ENCODE measurements at regions not wholly inside any gene's neighbourhood (a gene's known extent, or its start where the extent isn't known, plus 50 kb on each side); places are given as distances from the start of the nearest gene placed in this dataset.

- Mint-ChIP-seq H3K4me1 (peaks cover 6% of the 10 kb centered on the region), H3K4me3 (no peak overlapping the region), H3K27me3 (ENCODE audit: low read depth) (no peaks in the 10 kb centered on the region), H3K36me3 (ENCODE audit: low read depth) (no peaks in the 10 kb centered on the region), H3K9me3 (peaks cover 2% of the 10 kb centered on the region), H3K27ac (no peak overlapping the region)
- no peak for TF ChIP-seq CTCF (IDR thresholded peaks at IDR 0.05; ENCODE audit: unreplicated experiment in 3 of 3)
These were observed 53.5 kb upstream of the CHODL start for GRCh38 chr21:18191139-18191538.

- H3K4me1 Mint-ChIP-seq, result no peaks in the 10 kb centered on the region
- H3K4me3 Mint-ChIP-seq, result no peak overlapping the region
- H3K36me3 Mint-ChIP-seq (ENCODE audit: low read depth), result no peaks in the 10 kb centered on the region
- TF ChIP-seq CTCF (IDR thresholded peaks at IDR 0.05; ENCODE audit: unreplicated experiment in 3 of 3), result no peak
- no peaks in the 10 kb centered on the region for H3K9me3 Mint-ChIP-seq
- H3K27ac Mint-ChIP-seq, result no peak overlapping the region
- no peaks in the 10 kb centered on the region for H3K27me3 Mint-ChIP-seq (ENCODE audit: low read depth)
These were observed 66.1 kb upstream of the CHODL start for GRCh38 chr21:18178509-18178908.

DNA sequence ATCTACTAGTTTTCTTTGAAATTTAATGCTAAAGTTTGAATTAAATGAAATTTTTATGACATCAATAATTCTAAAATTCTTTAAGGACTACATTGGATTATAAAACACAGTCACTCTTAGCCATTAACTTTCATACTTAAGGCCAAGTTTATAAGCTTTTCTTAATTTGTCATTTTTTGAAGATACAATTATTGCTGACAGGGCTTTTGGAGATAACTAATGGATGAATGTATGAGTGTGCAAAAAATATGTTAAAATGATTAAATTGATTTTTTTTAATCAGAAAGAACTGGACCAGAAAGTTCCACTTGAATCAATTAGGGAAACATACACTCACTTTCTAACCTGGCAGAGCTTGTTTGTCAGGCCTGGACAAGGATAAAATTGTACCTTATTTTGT, 70.3 kb upstream of the CHODL start:
- no peaks in the 10 kb centered on the region for H3K27me3 Mint-ChIP-seq (ENCODE audit: low read depth)
- no peak overlapping the region for H3K27ac Mint-ChIP-seq
- no peaks in the 10 kb centered on the region for H3K9me3 Mint-ChIP-seq
- no peaks in the 10 kb centered on the region for H3K36me3 Mint-ChIP-seq (ENCODE audit: low read depth)
- H3K4me1 Mint-ChIP-seq, result no peaks in the 10 kb centered on the region
- H3K4me3 Mint-ChIP-seq, result no peak overlapping the region
- TF ChIP-seq CTCF (IDR thresholded peaks at IDR 0.05; ENCODE audit: unreplicated experiment in 3 of 3), result no peak

DNA sequence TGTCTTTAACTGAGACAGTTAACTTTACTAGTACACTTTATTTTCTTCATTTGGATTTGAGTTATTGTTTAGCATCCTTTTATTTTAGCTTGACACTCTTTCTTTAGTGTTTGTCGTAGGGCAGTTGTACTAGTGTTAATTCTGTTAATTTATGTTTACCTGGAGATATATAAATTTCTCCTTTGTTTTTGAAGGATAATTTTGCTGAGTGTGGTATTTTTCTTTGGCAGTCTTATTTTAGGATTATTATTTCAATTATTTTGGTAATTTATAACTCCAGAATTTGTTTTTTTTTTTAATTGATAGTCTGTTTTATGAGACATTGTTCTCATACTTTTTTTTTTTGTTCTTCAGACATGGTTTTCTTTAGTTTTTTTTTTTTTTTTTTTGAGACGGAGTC, 73.8 kb upstream of the CHODL start:
- H3K27ac Mint-ChIP-seq, result no peak overlapping the region
- H3K4me1 Mint-ChIP-seq, result no peaks in the 10 kb centered on the region
- no peak overlapping the region for H3K4me3 Mint-ChIP-seq
- no peaks in the 10 kb centered on the region for H3K36me3 Mint-ChIP-seq (ENCODE audit: low read depth)
- H3K9me3 Mint-ChIP-seq, result no peaks in the 10 kb centered on the region
- H3K27me3 Mint-ChIP-seq (ENCODE audit: low read depth), result no peaks in the 10 kb centered on the region
- TF ChIP-seq CTCF (IDR thresholded peaks at IDR 0.05; ENCODE audit: unreplicated experiment in 3 of 3), result no peak

GRCh38 chr21:18170221-18170620, 74.4 kb upstream of the CHODL start:
- H3K4me1 Mint-ChIP-seq, result no peaks in the 10 kb centered on the region

More at GRCh38 chr21:18170221-18170620, 74.4 kb upstream of the CHODL start:
- Mint-ChIP-seq H3K27ac (no peak overlapping the region), H3K4me3 (no peak overlapping the region), H3K9me3 (no peaks in the 10 kb centered on the region), H3K27me3 (ENCODE audit: low read depth) (no peaks in the 10 kb centered on the region), H3K36me3 (ENCODE audit: low read depth) (no peaks in the 10 kb centered on the region)
- no peak for TF ChIP-seq CTCF (IDR thresholded peaks at IDR 0.05; ENCODE audit: unreplicated experiment in 3 of 3)

Measured in nephron (organoid).